ENCODE measurements at regions not wholly inside any gene's neighbourhood (a gene's known extent, or its start where the extent isn't known, plus 50 kb on each side); places are given as distances from the start of the nearest gene placed in this dataset.

GRCh38 chr20:61023612-61024011 lies 228.4 kb upstream of the CDH4 start:
- TF ChIP-seq CTCF (IDR thresholded peaks at IDR 0.05), result no peak
- no peak for TF ChIP-seq POLR2A (IDR thresholded peaks at IDR 0.05)

All from uterus (tissue), 2 donors.